ENCODE measurements at regions not wholly inside any gene's neighbourhood (a gene's known extent, or its start where the extent isn't known, plus 50 kb on each side); places are given as distances from the start of the nearest gene placed in this dataset.
A peak's percentile ranks its signal among the peaks of the same experiment; 100 is the strongest.

DNA sequence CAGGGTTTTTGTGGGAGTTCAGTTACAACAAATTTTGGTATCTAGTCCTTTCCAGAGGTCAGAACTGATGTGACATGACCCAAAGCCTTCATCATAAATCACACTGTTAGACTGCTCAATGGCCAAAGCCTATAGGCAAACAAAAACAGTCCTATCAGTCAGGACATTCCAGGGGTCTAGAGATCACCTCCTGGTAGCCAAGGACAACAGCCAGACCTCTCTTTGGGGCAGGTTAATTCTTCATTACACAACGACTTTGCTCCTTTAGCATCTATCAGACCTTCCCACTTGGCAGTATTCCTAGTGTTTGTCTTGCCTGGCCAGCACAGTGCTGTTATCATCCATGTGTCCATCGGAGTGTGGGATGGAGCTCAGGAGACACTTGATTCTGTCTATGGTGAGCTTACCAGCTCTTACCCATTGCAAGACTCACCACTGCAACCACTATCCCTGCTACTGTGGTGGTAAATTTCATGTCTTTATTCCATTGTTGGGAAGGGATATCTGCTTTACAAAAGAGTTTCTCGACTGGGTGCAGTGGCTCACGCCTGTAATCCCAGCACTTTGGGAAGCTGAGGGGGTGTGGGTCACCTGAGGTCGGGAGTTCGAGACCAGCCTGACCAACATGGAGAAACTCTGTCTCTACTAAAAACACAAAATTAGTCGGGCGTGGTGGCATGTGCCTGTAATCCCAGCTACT lies 95.5 kb upstream of the DHX40 start:
- intact Hi-C loops (cut with DNase I) = no loop called here
- Histone ChIP-seq H3K4me3 (no peak overlapping the region), H3K27ac (no peak overlapping the region), H3K4me1 (replicated peaks in 1 of 2) (no peaks in the 10 kb centered on the region), H3K9me3 (replicated peaks in 1 of 3) (no peaks in the 10 kb centered on the region), H3K36me3 (replicated peaks in 1 of 2) (no peaks in the 10 kb centered on the region), H3K27me3 (no peaks in the 10 kb centered on the region)
- 73 to 78% (median 76%) methylated on average over 8 of the region's 8 CpGs for WGBS, 4 donors
- no peak for TF ChIP-seq POLR2A (IDR thresholded peaks at IDR 0.05)
- TF ChIP-seq, protein P1, sequence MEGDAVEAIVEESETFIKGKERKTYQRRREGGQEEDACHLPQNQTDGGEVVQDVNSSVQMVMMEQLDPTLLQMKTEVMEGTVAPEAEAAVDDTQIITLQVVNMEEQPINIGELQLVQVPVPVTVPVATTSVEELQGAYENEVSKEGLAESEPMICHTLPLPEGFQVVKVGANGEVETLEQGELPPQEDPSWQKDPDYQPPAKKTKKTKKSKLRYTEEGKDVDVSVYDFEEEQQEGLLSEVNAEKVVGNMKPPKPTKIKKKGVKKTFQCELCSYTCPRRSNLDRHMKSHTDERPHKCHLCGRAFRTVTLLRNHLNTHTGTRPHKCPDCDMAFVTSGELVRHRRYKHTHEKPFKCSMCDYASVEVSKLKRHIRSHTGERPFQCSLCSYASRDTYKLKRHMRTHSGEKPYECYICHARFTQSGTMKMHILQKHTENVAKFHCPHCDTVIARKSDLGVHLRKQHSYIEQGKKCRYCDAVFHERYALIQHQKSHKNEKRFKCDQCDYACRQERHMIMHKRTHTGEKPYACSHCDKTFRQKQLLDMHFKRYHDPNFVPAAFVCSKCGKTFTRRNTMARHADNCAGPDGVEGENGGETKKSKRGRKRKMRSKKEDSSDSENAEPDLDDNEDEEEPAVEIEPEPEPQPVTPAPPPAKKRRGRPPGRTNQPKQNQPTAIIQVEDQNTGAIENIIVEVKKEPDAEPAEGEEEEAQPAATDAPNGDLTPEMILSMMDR (IDR thresholded peaks at IDR 0.05) = no peak
- DNase-seq = peak in 1 of 7 donors; percentile 3

DNA sequence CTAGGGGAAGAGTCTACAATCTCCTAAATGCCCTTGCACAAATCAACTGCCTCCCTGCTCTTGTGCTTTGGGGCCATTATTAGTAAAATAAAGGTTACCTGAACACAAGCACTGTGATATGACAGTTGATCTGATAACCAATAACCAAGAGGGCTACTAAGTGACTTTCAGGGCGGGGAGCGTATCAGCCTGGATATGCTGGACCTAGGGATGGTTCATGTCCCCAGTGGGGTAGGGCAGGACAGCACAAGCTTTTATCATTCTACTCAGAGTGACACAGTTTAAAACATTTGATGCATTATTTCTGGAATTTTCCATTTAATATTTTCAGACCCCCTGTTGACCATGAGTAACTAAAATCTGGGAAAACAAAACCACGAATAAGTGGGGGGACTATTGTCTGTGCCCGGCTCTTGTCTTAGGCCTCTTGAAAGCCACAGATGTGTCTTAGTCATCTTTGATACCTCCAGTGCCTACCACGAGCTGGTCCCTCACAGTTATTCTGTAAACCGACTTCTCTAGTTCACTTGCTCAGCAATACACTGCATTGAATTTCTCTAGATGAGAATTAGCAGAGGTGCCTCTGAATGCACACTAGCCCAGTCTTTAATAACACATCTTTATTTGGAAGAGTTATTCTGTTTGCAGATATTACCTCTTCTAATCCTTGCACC lies 94.6 kb upstream of the DHX40 start:
- Histone ChIP-seq H3K9me3 (replicated peaks in 1 of 3) (no peaks in the 10 kb centered on the region), H3K36me3 (replicated peaks in 1 of 2) (no peaks in the 10 kb centered on the region), H3K27me3 (no peaks in the 10 kb centered on the region), H3K4me1 (replicated peaks in 1 of 2) (no peaks in the 10 kb centered on the region), H3K27ac (no peak overlapping the region), H3K4me3 (no peak overlapping the region)
- TF ChIP-seq, protein P1 (IDR thresholded peaks at IDR 0.05) = no peak
- TF ChIP-seq POLR2A (IDR thresholded peaks at IDR 0.05) = no peak
- WGBS, 4 donors = 88 to 92% (median 90%) methylated on average over 6 of the region's 6 CpGs
- DNase-seq = no peak
- intact Hi-C loops (cut with DNase I) = no loop called here

DNA sequence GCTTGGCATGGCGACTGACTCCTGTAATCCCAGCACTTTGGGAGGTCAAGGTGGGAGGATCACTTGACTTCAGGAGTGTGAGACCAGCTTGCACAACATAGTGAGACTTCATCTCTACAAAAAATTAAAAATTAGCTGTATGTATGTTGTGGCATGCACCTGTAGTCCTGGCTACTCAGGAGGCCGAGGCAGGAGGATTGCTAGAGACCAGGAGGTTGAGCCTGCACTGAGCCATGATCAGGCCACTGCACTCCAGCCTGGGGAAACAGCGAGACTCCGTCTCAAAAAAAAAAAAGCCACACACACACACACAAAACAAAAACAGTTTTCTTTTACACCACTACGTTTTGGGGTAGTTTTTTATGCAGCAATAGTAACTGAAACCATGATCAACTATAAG lies 89.0 kb upstream of the DHX40 start:
- H3K27me3 ChIP-seq = no peaks in the 10 kb centered on the region
- no peak overlapping the region for H3K27ac ChIP-seq
- TF ChIP-seq, protein P1 (IDR thresholded peaks at IDR 0.05) = no peak
- no peak for TF ChIP-seq POLR2A (IDR thresholded peaks at IDR 0.05)
- 86 to 95% (median 88%) methylated on average over 5 of the region's 5 CpGs for WGBS, 4 donors
- no peaks in the 10 kb centered on the region for H3K36me3 ChIP-seq (replicated peaks in 1 of 2)
- DNase-seq = no peak
- no peaks in the 10 kb centered on the region for H3K9me3 ChIP-seq (replicated peaks in 1 of 3)
- H3K4me1 ChIP-seq (replicated peaks in 1 of 2) = no peaks in the 10 kb centered on the region
- no peak overlapping the region for H3K4me3 ChIP-seq
- intact Hi-C loops (cut with DNase I) = no loop called here

DNA sequence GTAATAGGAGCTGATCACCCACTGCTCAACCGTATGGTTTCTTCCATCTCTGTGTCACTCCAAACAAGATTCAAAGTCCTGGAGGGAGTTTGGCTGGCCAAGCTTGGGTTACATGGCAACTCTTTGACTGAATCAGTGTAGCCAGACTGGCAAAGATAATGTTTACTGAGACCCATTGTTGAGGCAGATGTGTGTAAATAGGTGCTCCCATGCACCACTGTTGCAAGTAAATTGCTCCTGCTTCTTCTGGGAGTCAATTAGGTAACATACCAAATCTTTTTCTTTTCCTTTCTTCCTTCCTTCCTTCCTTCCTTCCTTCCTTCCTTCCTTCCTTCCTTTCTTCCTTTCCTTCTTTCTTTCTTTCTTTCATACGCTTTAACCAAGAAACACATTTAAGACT lies 86.3 kb upstream of the DHX40 start:
- Histone ChIP-seq H3K4me3 (no peak overlapping the region), H3K27ac (no peak overlapping the region), H3K36me3 (replicated peaks in 1 of 2) (no peaks in the 10 kb centered on the region), H3K27me3 (no peaks in the 10 kb centered on the region), H3K4me1 (replicated peaks in 1 of 2) (no peaks in the 10 kb centered on the region), H3K9me3 (replicated peaks in 1 of 3) (no peaks in the 10 kb centered on the region)
- TF ChIP-seq, protein P1 (IDR thresholded peaks at IDR 0.05) = no peak
- no peak for TF ChIP-seq POLR2A (IDR thresholded peaks at IDR 0.05)
- intact Hi-C loops (cut with DNase I) = no loop called here
- 76 to 91% (median 89%) methylated on average over 2 of the region's 2 CpGs for WGBS, 4 donors
- DNase-seq = no peak
